Astrocyte (in vitro differentiated cells and primary cell): ENCODE measurements at regions not wholly inside any gene's neighbourhood (a gene's known extent, or its start where the extent isn't known, plus 50 kb on each side); places are given as distances from the start of the nearest gene placed in this dataset.

ENCODE experiments used
- DNase-seq: peaks from one replicate; pipeline ENCODE4 v3.0.0-alpha.2; 2010; ENCODE audit warnings: low read depth
- FAIRE-seq: peaks from 2 replicates; lab custom pipeline; 2011; peaks lifted over from hg19 to GRCh38; lab: Jason Lieb, UNC
- H2AFZ ChIP-seq: 2 replicates; pipeline ENCODE4 v1.6.0; 2012; ENCODE audit warnings: low read depth, low read length, inconsistent platforms
- H3K27ac ChIP-seq: 2 replicates; pipeline ENCODE4 v1.5.1; 2011; ENCODE audit warnings: low read depth, low read length, inconsistent platforms
- H3K27me3 ChIP-seq: 2 replicates; pipeline ENCODE4 v1.6.0; 2011; ENCODE audit warnings: low read length, inconsistent platforms; ENCODE audit not compliant: insufficient read depth
- H3K36me3 ChIP-seq: 2 replicates; pipeline ENCODE4 v1.5.1; 2011; ENCODE audit warnings: low read length, inconsistent platforms; ENCODE audit not compliant: insufficient read depth
- H3K4me1 ChIP-seq: 2 replicates; pipeline ENCODE4 v1.5.1; 2011; ENCODE audit warnings: low read length, inconsistent platforms; ENCODE audit not compliant: insufficient read depth
- H3K4me2 ChIP-seq: 2 replicates; pipeline ENCODE4 v1.6.0; 2012; ENCODE audit warnings: low read length, inconsistent platforms
- H3K4me3 ChIP-seq: 2 replicates; pipeline ENCODE4 v1.5.1; 2011; ENCODE audit warnings: low read depth, mild to moderate bottlenecking, low read length, inconsistent platforms; ENCODE audit not compliant: insufficient read depth
- H3K79me2 ChIP-seq: 2 replicates; pipeline ENCODE4 v1.6.0; 2012; ENCODE audit warnings: mild to moderate bottlenecking, low read length, inconsistent platforms; ENCODE audit not compliant: insufficient read depth
- H3K9ac ChIP-seq: 2 replicates; pipeline ENCODE4 v1.6.0; 2012; ENCODE audit warnings: mild to moderate bottlenecking, low read length, inconsistent platforms
- H3K9me3 ChIP-seq: 2 replicates; pipeline ENCODE4 v1.5.1; 2012; ENCODE audit warnings: low read depth, mild to moderate bottlenecking, low read length, inconsistent platforms; ENCODE audit not compliant: insufficient read depth
- H4K20me1 ChIP-seq: 2 replicates; pipeline ENCODE4 v1.6.0; 2012; ENCODE audit warnings: low read length, inconsistent platforms; ENCODE audit not compliant: insufficient read depth
- H3K27ac Mint-ChIP-seq: one replicate; pipeline ENCODE4 v1.8.0; 2021; ENCODE audit warnings: mild to moderate bottlenecking, mixed read lengths; ENCODE audit not compliant: unreplicated experiment
- H3K27me3 Mint-ChIP-seq: one replicate; pipeline ENCODE4 v1.8.0; 2021; ENCODE audit warnings: low read depth, mixed read lengths; ENCODE audit not compliant: unreplicated experiment
- H3K36me3 Mint-ChIP-seq: one replicate; pipeline ENCODE4 v1.8.0; 2021; ENCODE audit warnings: low read depth, mixed read lengths; ENCODE audit not compliant: unreplicated experiment
- H3K4me1 Mint-ChIP-seq: one replicate; pipeline ENCODE4 v1.8.0; 2021; ENCODE audit warnings: low read depth, mixed read lengths; ENCODE audit not compliant: unreplicated experiment
- H3K4me3 Mint-ChIP-seq: one replicate; pipeline ENCODE4 v1.8.0; 2021; ENCODE audit warnings: mild to moderate bottlenecking, moderate library complexity, mixed read lengths; ENCODE audit not compliant: unreplicated experiment
- H3K9me3 Mint-ChIP-seq: one replicate; pipeline ENCODE4 v1.8.0; 2021; ENCODE audit warnings: mild to moderate bottlenecking, mixed read lengths; ENCODE audit not compliant: unreplicated experiment
- EZH2 ChIP-seq: IDR thresholded peaks from 2 replicates; pipeline ENCODE4 v1.6.1; 2012; ENCODE audit warnings: mild to moderate bottlenecking, low read length, inconsistent platforms; ENCODE audit not compliant: insufficient read depth
- TF ChIP-seq, protein P1 (sequence below): IDR thresholded peaks from 2 replicates; pipeline ENCODE4 v1.5.1; 2011; ENCODE audit warnings: low read depth, mild to moderate bottlenecking, inconsistent platforms, low read length, moderate library complexity; ENCODE audit not compliant: insufficient read depth

DNA sequence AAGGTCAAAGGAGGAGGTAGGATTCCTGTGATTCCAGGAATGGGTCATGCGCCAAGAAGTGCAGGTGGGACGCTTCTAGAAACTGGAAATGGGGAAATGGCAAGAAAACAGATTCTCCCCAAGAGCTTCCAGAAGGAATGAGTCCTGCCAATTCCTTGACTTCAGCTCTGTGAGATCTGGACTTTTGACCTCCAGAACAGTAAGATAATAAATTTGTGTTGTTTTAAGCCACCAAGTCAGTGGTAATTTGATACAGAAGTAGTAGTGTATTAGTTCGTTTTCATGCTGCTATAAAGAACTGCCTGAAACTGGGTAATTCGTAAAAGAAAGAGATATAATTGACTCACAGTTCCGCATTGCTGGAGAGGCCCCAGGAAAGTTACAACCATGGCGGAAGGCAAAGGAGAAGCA is 178.6 kb upstream of the GALNT17 start:
- H3K36me3 ChIP-seq: no peaks in the 10 kb centered on the region
- no peak overlapping the region for H3K27ac Mint-ChIP-seq
- H4K20me1 ChIP-seq: no peaks in the 10 kb centered on the region
- TF ChIP-seq, protein P1, sequence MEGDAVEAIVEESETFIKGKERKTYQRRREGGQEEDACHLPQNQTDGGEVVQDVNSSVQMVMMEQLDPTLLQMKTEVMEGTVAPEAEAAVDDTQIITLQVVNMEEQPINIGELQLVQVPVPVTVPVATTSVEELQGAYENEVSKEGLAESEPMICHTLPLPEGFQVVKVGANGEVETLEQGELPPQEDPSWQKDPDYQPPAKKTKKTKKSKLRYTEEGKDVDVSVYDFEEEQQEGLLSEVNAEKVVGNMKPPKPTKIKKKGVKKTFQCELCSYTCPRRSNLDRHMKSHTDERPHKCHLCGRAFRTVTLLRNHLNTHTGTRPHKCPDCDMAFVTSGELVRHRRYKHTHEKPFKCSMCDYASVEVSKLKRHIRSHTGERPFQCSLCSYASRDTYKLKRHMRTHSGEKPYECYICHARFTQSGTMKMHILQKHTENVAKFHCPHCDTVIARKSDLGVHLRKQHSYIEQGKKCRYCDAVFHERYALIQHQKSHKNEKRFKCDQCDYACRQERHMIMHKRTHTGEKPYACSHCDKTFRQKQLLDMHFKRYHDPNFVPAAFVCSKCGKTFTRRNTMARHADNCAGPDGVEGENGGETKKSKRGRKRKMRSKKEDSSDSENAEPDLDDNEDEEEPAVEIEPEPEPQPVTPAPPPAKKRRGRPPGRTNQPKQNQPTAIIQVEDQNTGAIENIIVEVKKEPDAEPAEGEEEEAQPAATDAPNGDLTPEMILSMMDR: no peak
- TF ChIP-seq EZH2: no peak
- H3K4me1 ChIP-seq: no peaks in the 10 kb centered on the region
- no peak overlapping the region for H3K9ac ChIP-seq
- H3K4me1 Mint-ChIP-seq: no peaks in the 10 kb centered on the region
- peaks cover 6% of the 10 kb centered on the region for H3K9me3 Mint-ChIP-seq
- no peak overlapping the region for H2AFZ ChIP-seq
- H3K27ac ChIP-seq: no peak overlapping the region
- peaks cover 9% of the 10 kb centered on the region for H3K9me3 ChIP-seq
- no peak overlapping the region for H3K4me3 Mint-ChIP-seq
- no peaks in the 10 kb centered on the region for H3K27me3 ChIP-seq
- DNase-seq (no peak), FAIRE-seq (no peak)
- no peaks in the 10 kb centered on the region for H3K79me2 ChIP-seq
- H3K4me2 ChIP-seq: no peak overlapping the region
- H3K36me3 Mint-ChIP-seq: no peaks in the 10 kb centered on the region
- no peak overlapping the region for H3K4me3 ChIP-seq
- peaks cover 10% of the 10 kb centered on the region for H3K27me3 Mint-ChIP-seq

DNA sequence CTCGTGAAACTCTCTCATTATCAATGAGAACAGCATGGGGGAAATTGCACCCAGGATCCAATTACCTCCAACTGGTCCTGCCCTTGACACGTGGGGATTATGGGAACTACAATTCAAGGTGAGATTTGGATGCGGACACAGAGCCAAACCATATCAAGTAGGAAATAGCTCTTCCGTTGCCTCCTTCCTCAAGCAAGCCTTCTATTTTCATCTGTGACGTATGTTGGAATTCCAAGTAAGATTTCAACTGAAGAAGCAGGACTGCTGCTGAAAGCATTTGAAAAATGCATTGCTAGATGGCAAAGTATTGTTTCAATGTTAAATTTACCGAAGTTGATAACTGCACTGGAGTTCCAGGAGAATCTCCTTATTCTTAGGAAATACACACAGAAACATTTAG is 178.1 kb upstream of the GALNT17 start:
- Mint-ChIP-seq H3K4me3 (no peak overlapping the region), H3K36me3 (no peaks in the 10 kb centered on the region), H3K9me3 (peaks cover 3% of the 10 kb centered on the region), H3K27ac (no peak overlapping the region), H3K4me1 (no peaks in the 10 kb centered on the region), H3K27me3 (peaks cover 8% of the 10 kb centered on the region)
- TF ChIP-seq EZH2: no peak
- TF ChIP-seq, protein P1: no peak
- no peak for FAIRE-seq
- H4K20me1 ChIP-seq: no peaks in the 10 kb centered on the region
- no peak overlapping the region for H3K4me2 ChIP-seq
- H3K9me3 ChIP-seq: peaks cover 9% of the 10 kb centered on the region
- H3K9ac ChIP-seq: no peak overlapping the region
- H2AFZ ChIP-seq: no peak overlapping the region
- H3K27ac ChIP-seq: no peak overlapping the region
- no peaks in the 10 kb centered on the region for H3K79me2 ChIP-seq
- no peaks in the 10 kb centered on the region for H3K27me3 ChIP-seq
- DNase-seq: no peak
- H3K36me3 ChIP-seq: no peaks in the 10 kb centered on the region
- no peaks in the 10 kb centered on the region for H3K4me1 ChIP-seq
- no peak overlapping the region for H3K4me3 ChIP-seq

DNA sequence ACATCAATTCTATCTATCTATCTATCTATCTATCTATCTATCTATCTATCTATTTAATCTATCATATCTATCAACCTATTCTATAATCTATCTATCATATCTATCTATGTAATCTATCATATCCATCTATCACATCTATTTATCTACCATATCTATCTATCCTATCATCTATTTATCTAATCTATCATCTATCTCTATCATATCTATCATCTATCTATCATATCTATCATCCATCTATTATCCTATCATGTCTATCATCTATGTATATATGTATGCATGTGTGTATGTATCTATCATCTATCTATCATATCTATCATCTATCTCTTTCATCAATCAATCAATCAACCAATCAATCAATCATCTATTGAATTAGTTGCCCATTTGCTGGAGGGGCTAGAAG is 159.3 kb upstream of the GALNT17 start:
- no peak overlapping the region for H3K4me2 ChIP-seq
- H3K27ac ChIP-seq: no peak overlapping the region
- H3K4me3 Mint-ChIP-seq: no peak overlapping the region
- no peaks in the 10 kb centered on the region for H3K4me1 ChIP-seq
- H4K20me1 ChIP-seq: no peaks in the 10 kb centered on the region
- H3K27me3 Mint-ChIP-seq: peaks cover 8% of the 10 kb centered on the region
- no peak for FAIRE-seq
- TF ChIP-seq, protein P1: no peak
- TF ChIP-seq EZH2: no peak
- no peak overlapping the region for H2AFZ ChIP-seq
- no peaks in the 10 kb centered on the region for H3K36me3 ChIP-seq
- no peak for DNase-seq
- no peaks in the 10 kb centered on the region for H3K79me2 ChIP-seq
- H3K4me1 Mint-ChIP-seq: no peaks in the 10 kb centered on the region
- H3K27ac Mint-ChIP-seq: no peak overlapping the region
- peaks cover 10% of the 10 kb centered on the region for H3K9me3 Mint-ChIP-seq
- peaks cover 3% of the 10 kb centered on the region for H3K36me3 Mint-ChIP-seq
- H3K4me3 ChIP-seq: no peak overlapping the region
- H3K9me3 ChIP-seq: peaks cover 9% of the 10 kb centered on the region
- no peak overlapping the region for H3K9ac ChIP-seq
- H3K27me3 ChIP-seq: no peaks in the 10 kb centered on the region
